IMR-90 (cell line): ENCODE measurements at regions not wholly inside any gene's neighbourhood (a gene's known extent, or its start where the extent isn't known, plus 50 kb on each side); places are given as distances from the start of the nearest gene placed in this dataset.

Experiments used
- ATAC-seq: fragments of 200-7000 bp; cut with Tn5 transposase; 2 replicates; pipeline ENCODE4 v1.9.1; 2020; ENCODE audit warnings: low read depth, mild to moderate bottlenecking, moderate library complexity
- BruUV-seq: library from RNA; stranded (reverse); fragments of 400-500 nt; replicated peaks from 2 replicates; lab custom pipeline; 2021; lab: Mats Ljungman, UMichigan
- CTCF ChIA-PET: fragments of 300-600 bp; formaldehyde crosslinking; extraction: SDS; loops from one replicate; lab custom pipeline; 2021; ENCODE audit warnings: antibody characterized with exemption; lab: Yijun Ruan, JAX
- POLR2A ChIA-PET: fragments of 300-600 bp; sonication (Branson Sonifier 250); formaldehyde crosslinking; loops from one replicate; lab custom pipeline; 2022; ENCODE audit warnings: antibody characterized with exemption; ENCODE audit not compliant: unreplicated experiment; lab: Charles Lee
- DNase-seq: peaks from one replicate; pipeline ENCODE4 v3.0.0; 2013
- H2AFZ ChIP-seq: replicated peaks from 2 replicates; pipeline ENCODE3; 2013; ENCODE audit warnings: low read length, mild to moderate bottlenecking; ENCODE audit not compliant: poor library complexity
- H2AK5ac ChIP-seq: 2 replicates; pipeline ENCODE4 v1.6.1; 2013; ENCODE audit warnings: low read depth, low read length, inconsistent platforms
- H2AK9ac ChIP-seq: replicated peaks from 2 replicates; pipeline ENCODE3; 2013; ENCODE audit warnings: mild to moderate bottlenecking, low read depth, low read length, moderate library complexity; ENCODE audit not compliant: poor library complexity
- H2BK120ac ChIP-seq: 2 replicates; pipeline ENCODE4 v1.6.1; 2013; ENCODE audit warnings: low read depth, low read length, inconsistent platforms
- H2BK15ac ChIP-seq: 3 replicates; pipeline ENCODE4 v1.6.1; 2013; ENCODE audit warnings: low read depth, low read length, inconsistent platforms
- H2BK20ac ChIP-seq: 2 replicates; pipeline ENCODE4 v1.6.1; 2013; ENCODE audit warnings: low read depth, mild to moderate bottlenecking, inconsistent platforms, low read length, moderate library complexity
- H2BK5ac ChIP-seq: 2 replicates; pipeline ENCODE4 v1.6.1; 2013; ENCODE audit warnings: mild to moderate bottlenecking, low read depth, low read length, inconsistent platforms; ENCODE audit not compliant: poor library complexity, severe bottlenecking
- H3K14ac ChIP-seq: replicated peaks from 2 replicates; pipeline ENCODE4 v1.6.1; 2013; ENCODE audit warnings: low read depth, low read length, inconsistent platforms
- H3K18ac ChIP-seq: 2 replicates; pipeline ENCODE4 v1.6.1; 2013; ENCODE audit warnings: low read depth, low read length, control low read depth
- H3K23ac ChIP-seq: 2 replicates; pipeline ENCODE4 v1.6.1; 2013; ENCODE audit warnings: low read depth, low read length, inconsistent platforms
- H3K27ac ChIP-seq: 2 replicates; pipeline ENCODE4 v1.5.1; 2013; ENCODE audit warnings: mild to moderate bottlenecking, control low read depth, low read length; ENCODE audit not compliant: insufficient read depth
- H3K27me3 ChIP-seq: 2 replicates; pipeline ENCODE4 v1.6.1; 2013; ENCODE audit warnings: low read length; ENCODE audit not compliant: control insufficient read depth, insufficient read depth
- H3K36me3 ChIP-seq: 2 replicates; pipeline ENCODE4 v1.6.1; 2013; ENCODE audit warnings: low read length, mixed read lengths; ENCODE audit not compliant: control insufficient read depth, insufficient read depth
- H3K4ac ChIP-seq: 2 replicates; pipeline ENCODE4 v1.6.1; 2013; ENCODE audit warnings: low read depth, low read length, inconsistent platforms
- H3K4me1 ChIP-seq: 2 replicates; pipeline ENCODE4 v1.6.1; 2013; ENCODE audit warnings: low read length, mixed read lengths; ENCODE audit not compliant: control insufficient read depth, insufficient read depth
- H3K4me2 ChIP-seq: 2 replicates; pipeline ENCODE4 v1.6.1; 2013; ENCODE audit warnings: low read depth, mild to moderate bottlenecking, control low read depth, low read length, moderate library complexity
- H3K4me3 ChIP-seq: 2 replicates; pipeline ENCODE4 v1.5.1; 2013; ENCODE audit warnings: low read depth, mild to moderate bottlenecking, control low read depth, low read length, moderate library complexity; ENCODE audit not compliant: insufficient read depth
- H3K56ac ChIP-seq: 2 replicates; pipeline ENCODE4 v1.6.1; 2013; ENCODE audit warnings: low read length, inconsistent platforms; ENCODE audit not compliant: insufficient read depth; ENCODE audit errors: extremely low read depth
- H3K79me1 ChIP-seq, 2 experiments: 2 replicates each; pipeline ENCODE4 v1.6.1; 2013; ENCODE audit warnings: low read length in 2 of 2, inconsistent platforms in 1 of 2, low read depth in 1 of 2
- H3K9ac ChIP-seq: 2 replicates; pipeline ENCODE4 v1.6.1; 2013; ENCODE audit warnings: low read depth, low read length, control low read depth
- H3K9me1 ChIP-seq: 2 replicates; pipeline ENCODE4 v1.6.1; 2013; ENCODE audit warnings: low read length, inconsistent platforms; ENCODE audit not compliant: insufficient read depth
- H3K9me3 ChIP-seq: 2 replicates; pipeline ENCODE4 v1.6.1; 2013; ENCODE audit warnings: low read length; ENCODE audit not compliant: control insufficient read depth, insufficient read depth
- H4K20me1 ChIP-seq: 2 replicates; pipeline ENCODE4 v1.6.1; 2013; ENCODE audit warnings: low read length, inconsistent platforms; ENCODE audit not compliant: insufficient read depth
- H4K5ac ChIP-seq: 2 replicates; pipeline ENCODE4 v1.6.1; 2013; ENCODE audit warnings: mild to moderate bottlenecking, low read depth, low read length, control low read depth
- H4K8ac ChIP-seq, 2 experiments: 2 replicates each; pipeline ENCODE4 v1.6.1; 2013; ENCODE audit warnings: low read depth in 2 of 2, low read length in 2 of 2, control low read depth in 1 of 2, inconsistent platforms in 1 of 2
- H4K91ac ChIP-seq: 2 replicates; pipeline ENCODE4 v1.6.1; 2013; ENCODE audit warnings: low read depth, low read length, inconsistent platforms; ENCODE audit not compliant: insufficient read depth
- RCOR1 ChIP-seq: IDR thresholded peaks from 2 replicates; pipeline ENCODE4 v1.6.1; 2012; ENCODE audit warnings: mild to moderate bottlenecking, low read length, improper control_type of control experiment; ENCODE audit not compliant: insufficient replicate concordance
- RFX5 ChIP-seq: IDR thresholded peaks from 2 replicates; pipeline ENCODE4 v1.8.0; 2012; ENCODE audit warnings: low read depth, mild to moderate bottlenecking, low read length, moderate library complexity
- USF2 ChIP-seq: fragments of 150-350 bp; IDR thresholded peaks from 2 replicates; pipeline ENCODE4 v1.6.1; 2017; ENCODE audit warnings: mild to moderate bottlenecking, antibody characterized with exemption, low read length, low read depth
- WGBS, 2 experiments: methylation state at CpG; one replicate each; pipeline versions ENCODE4 v1.1.5 to v1.1.7; 2013; ENCODE audit warnings: missing lambda C conversion rate in 2 of 2; ENCODE audit not compliant: insufficient read length in 1 of 2; ENCODE audit errors: extremely low coverage in 2 of 2; 5-methylcytosine and 5-hydroxymethylcytosine counted together
- dilution Hi-C: fragments of 300-500 bp; cut with HindIII; formaldehyde crosslinking; loops from one replicate; pipeline ENCODE4 v1.14.3; 2018; ENCODE audit warnings: low sequenced_read_pairs; ENCODE audit not compliant: unreplicated experiment
- in situ Hi-C: fragments of 300-500 bp; cut with MboI; formaldehyde crosslinking; loops from 3 replicates; pipeline ENCODE4 v1.14.3; 2019; ENCODE audit warnings: low sequenced_read_pairs, inconsistent platforms, mixed read lengths
- intact Hi-C: fragments of 100-400 bp; cut with micrococcal nuclease; formaldehyde crosslinking; loops from 2 replicates; pipeline ENCODE4 v1.10.0; 2022

- H3K4me2 ChIP-seq = no peak overlapping the region
- no peaks in the 10 kb centered on the region for H3K79me1 ChIP-seq
- ChIA-PET POLR2A (no interaction called here), CTCF (no interaction called here)
- dilution Hi-C loops (no loop called here), intact Hi-C loops (no loop called here), in situ Hi-C loops (no loop called here)
- H3K27me3 ChIP-seq = no peaks in the 10 kb centered on the region
- no peaks in the 10 kb centered on the region for H3K4me1 ChIP-seq
- no peak overlapping the region for H2BK5ac ChIP-seq
- no peak overlapping the region for H3K9ac ChIP-seq
- DNase-seq = no peak
- H2BK120ac ChIP-seq = no peak overlapping the region
- no peak overlapping the region for H3K14ac ChIP-seq
- H4K20me1 ChIP-seq = no peaks in the 10 kb centered on the region
- H4K91ac ChIP-seq = no peak overlapping the region
- no peak overlapping the region for H2AK5ac ChIP-seq
- H4K5ac ChIP-seq = no peak overlapping the region
- H3K36me3 ChIP-seq = no peaks in the 10 kb centered on the region
- TF ChIP-seq USF2 (no peak), RCOR1 (no peak), RFX5 (no peak)
- H3K4ac ChIP-seq = no peak overlapping the region
- H3K4me3 ChIP-seq = no peak overlapping the region
- H3K9me1 ChIP-seq = no peaks in the 10 kb centered on the region
- no peak overlapping the region for H3K23ac ChIP-seq
- no peak overlapping the region for H4K8ac ChIP-seq
- BruUV-seq = no TSS peak
- ATAC-seq = no peak
- no peak overlapping the region for H3K56ac ChIP-seq
- H3K9me3 ChIP-seq = peaks cover 6% of the 10 kb centered on the region; the same call in 1 of the 2 replicates
- H2BK20ac ChIP-seq = no peak overlapping the region
- WGBS, 2 experiments = 60% methylated on average over 1 of the region's 2 CpGs; no CpG with 5 or more reads in 1 of the 2 experiments
- H2BK15ac ChIP-seq = no peak overlapping the region
- H2AFZ ChIP-seq = no peak overlapping the region
- H2AK9ac ChIP-seq = no peak overlapping the region
- H3K18ac ChIP-seq = no peak overlapping the region
- H3K27ac ChIP-seq = no peak overlapping the region
Measured at GRCh38 chrX:110561034-110561433, 202.4 kb downstream of the RTL9 start.
